Liver (tissue), 8 donors: ENCODE measurements at regions not wholly inside any gene's neighbourhood (a gene's known extent, or its start where the extent isn't known, plus 50 kb on each side); places are given as distances from the start of the nearest gene placed in this dataset.

Source experiments
- DNase-seq: peaks from one replicate; pipeline ENCODE4 v3.0.0-alpha.2; 2017; ENCODE audit warnings: low spot score
- H3K27ac ChIP-seq, 2 donors: one replicate each; pipeline ENCODE4 v1.7.0; 2013; ENCODE audit warnings: inconsistent platforms in 2 of 2, low read length in 2 of 2, control low read depth in 1 of 2, low read depth in 1 of 2, mild to moderate bottlenecking in 1 of 2
- H3K27me3 ChIP-seq, 4 donors: one replicate each; pipeline versions ENCODE4 v1.6.1 to v1.7.0; 2013; ENCODE audit warnings: low read length in 3 of 4, inconsistent platforms in 1 of 4, mild to moderate bottlenecking in 1 of 4, moderate library complexity in 1 of 4; ENCODE audit not compliant: control insufficient read depth in 4 of 4, insufficient read depth in 4 of 4
- H3K36me3 ChIP-seq, 4 donors: one replicate each; pipeline versions ENCODE4 v1.6.1 to v1.7.0; 2013; ENCODE audit warnings: low read length in 3 of 4, mild to moderate bottlenecking in 3 of 4, low read depth in 1 of 4, moderate library complexity in 1 of 4; ENCODE audit not compliant: control insufficient read depth in 4 of 4, insufficient read depth in 3 of 4
- H3K4me1 ChIP-seq, 4 donors: one replicate each; pipeline versions ENCODE4 v1.6.1 to v1.7.0; 2013; ENCODE audit warnings: low read length in 3 of 4, mild to moderate bottlenecking in 3 of 4, moderate library complexity in 1 of 4; ENCODE audit not compliant: control insufficient read depth in 4 of 4, insufficient read depth in 4 of 4
- H3K4me3 ChIP-seq, 3 donors: one replicate each; pipeline versions ENCODE4 v1.6.1 to v1.7.0; 2013; ENCODE audit warnings: low read length in 3 of 3, control low read depth in 1 of 3, low read depth in 1 of 3, mild to moderate bottlenecking in 1 of 3
- H3K9ac ChIP-seq, 2 donors: one replicate each; pipeline ENCODE4 v1.7.0; 2013; ENCODE audit warnings: low read length in 2 of 2, mild to moderate bottlenecking in 2 of 2, moderate library complexity in 2 of 2, control low read depth in 1 of 2, low read depth in 1 of 2
- H3K9me3 ChIP-seq, 4 donors: one replicate each; pipeline versions ENCODE4 v1.6.1 to v1.7.0; 2013; ENCODE audit warnings: low read length in 3 of 4; ENCODE audit not compliant: control insufficient read depth in 4 of 4
- CTCF ChIP-seq: fragments of 150-350 bp; IDR thresholded peaks from 2 replicates; pipeline ENCODE4 v1.5.1; 2017; ENCODE audit warnings: improper control_type of control experiment, low read depth, low read length; ENCODE audit not compliant: missing input control
- EGR1 ChIP-seq, 2 donors: IDR thresholded peaks; 2 replicates each; pipeline ENCODE4 v1.6.1; 2016 to 2018; ENCODE audit warnings: antibody characterized with exemption in 2 of 2, low read depth in 2 of 2
- FOXA1 ChIP-seq: IDR thresholded peaks from 2 replicates; pipeline ENCODE4 v1.6.1; 2016; ENCODE audit warnings: antibody characterized with exemption
- FOXA2 ChIP-seq: IDR thresholded peaks from 2 replicates; pipeline ENCODE4 v1.6.1; 2016; ENCODE audit warnings: antibody characterized with exemption
- GABPA ChIP-seq, 2 donors: IDR thresholded peaks in 1 of 2; conservative IDR thresholded peaks in 1 of 2; 2 replicates each; pipeline ENCODE4 v1.6.1; 2016; ENCODE audit warnings: antibody characterized with exemption in 2 of 2, mild to moderate bottlenecking in 1 of 2, moderate library complexity in 1 of 2
- HNF4A ChIP-seq, 2 donors: conservative IDR thresholded peaks; 2 replicates each; pipeline ENCODE4 v1.6.1; 2016; ENCODE audit warnings: antibody characterized with exemption in 2 of 2, mild to moderate bottlenecking in 2 of 2
- HNF4G ChIP-seq: IDR thresholded peaks from 2 replicates; pipeline ENCODE4 v1.6.1; 2016; ENCODE audit warnings: antibody characterized with exemption
- JUND ChIP-seq, 2 donors: IDR thresholded peaks; 2 replicates each; pipeline ENCODE4 v1.6.1; 2016; ENCODE audit warnings: antibody characterized with exemption in 2 of 2
- MAX ChIP-seq: IDR thresholded peaks from 2 replicates; pipeline ENCODE4 v1.6.1; 2016; ENCODE audit warnings: antibody characterized with exemption
- NR2F2 ChIP-seq: IDR thresholded peaks from 2 replicates; pipeline ENCODE4 v1.6.1; 2016; ENCODE audit warnings: antibody characterized with exemption
- RAD21 ChIP-seq, 2 donors: IDR thresholded peaks; 2 replicates each; pipeline ENCODE4 v1.6.1; 2016; ENCODE audit warnings: antibody characterized with exemption in 2 of 2, mild to moderate bottlenecking in 2 of 2
- RXRA ChIP-seq, 2 donors: IDR thresholded peaks; 2 replicates each; pipeline ENCODE4 v1.6.1; 2017 to 2018; ENCODE audit warnings: antibody characterized with exemption in 2 of 2, mild to moderate bottlenecking in 1 of 2
- SP1 ChIP-seq: IDR thresholded peaks from 2 replicates; pipeline ENCODE4 v1.6.1; 2018; ENCODE audit warnings: antibody characterized with exemption, mild to moderate bottlenecking
- TAF1 ChIP-seq: conservative IDR thresholded peaks from 2 replicates; pipeline ENCODE4 v1.6.1; 2016; ENCODE audit warnings: antibody characterized with exemption, mild to moderate bottlenecking
- YY1 ChIP-seq: IDR thresholded peaks from 2 replicates; pipeline ENCODE4 v1.6.1; 2016; ENCODE audit warnings: antibody characterized with exemption, mild to moderate bottlenecking
- ZBTB33 ChIP-seq: IDR thresholded peaks from 2 replicates; pipeline ENCODE4 v1.6.1; 2016; ENCODE audit warnings: antibody characterized with exemption
- WGBS: extraction: QIAGEN DNeasy Blood & Tissue Kit; methylation state at CpG from one replicate; pipeline ENCODE4 v1.1.7; 2013; 5-methylcytosine and 5-hydroxymethylcytosine counted together
- TF ChIP-seq, protein P1 (sequence below): IDR thresholded peaks from 2 replicates; pipeline ENCODE4 v1.6.1; 2016; ENCODE audit warnings: antibody characterized with exemption
- donor health status: healthy.
- donor health status: healthy.
- donor health status: healthy.
- donor health status: healthy.
- donor health status: healthy.

DNA sequence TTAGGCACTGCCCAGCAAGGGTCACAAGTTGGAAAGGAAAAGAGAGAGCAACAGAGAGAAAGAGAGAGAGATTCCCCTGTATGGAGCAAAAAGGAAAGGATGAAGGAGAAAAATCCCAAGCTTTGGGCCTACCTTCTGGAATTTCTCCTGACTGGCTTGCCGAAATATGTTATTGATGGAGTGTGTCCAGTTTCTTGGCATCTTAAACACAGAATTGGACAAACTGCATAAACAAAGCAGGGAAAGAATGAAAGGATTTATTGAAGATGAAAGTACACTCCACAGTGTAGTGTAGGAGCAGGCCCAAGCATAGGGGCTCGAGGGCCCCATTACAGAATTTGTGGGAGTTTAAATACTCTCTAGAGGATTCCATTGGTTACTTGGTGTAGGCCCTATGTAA is 627.8 kb upstream of the CNTNAP2 start:
- Histone ChIP-seq H3K27ac (no peak overlapping the region), H3K36me3 (no peaks in the 10 kb centered on the region), H3K27me3 (no peaks in the 10 kb centered on the region), H3K4me1 (no peaks in the 10 kb centered on the region), H3K9me3 (peaks cover 0 to 4% (median 1%) of the 10 kb centered on the region in 4 donors), H3K4me3 (no peak overlapping the region), H3K9ac (no peak overlapping the region)
- TF ChIP-seq HNF4G, result no peak
- no peak for TF ChIP-seq NR2F2
- no peak for TF ChIP-seq JUND (IDR thresholded peaks at IDR 0.05)
- no peak for TF ChIP-seq SP1
- TF ChIP-seq ZBTB33, result no peak
- TF ChIP-seq YY1, result no peak
- WGBS, result 10% methylated on average over 2 of the region's 2 CpGs
- no peak for DNase-seq

GRCh38 chr7:145481985-145482384 is 634.6 kb upstream of the CNTNAP2 start:
- Histone ChIP-seq H3K9me3 (no peaks in the 10 kb centered on the region), H3K27me3 (no peaks in the 10 kb centered on the region), H3K4me1 (no peaks in the 10 kb centered on the region), H3K36me3 (no peaks in the 10 kb centered on the region), H3K27ac (no peak overlapping the region), H3K9ac (no peak overlapping the region), H3K4me3 (no peak overlapping the region)
- 61% methylated on average over 3 of the region's 3 CpGs for WGBS
- TF ChIP-seq HNF4G (no peak), SP1 (no peak), HNF4A (conservative IDR thresholded peaks at IDR 0.05) (no peak), ZBTB33 (no peak)
- no peak for DNase-seq

- no peak overlapping the region for H3K4me3 ChIP-seq
- no peak overlapping the region for H3K9ac ChIP-seq
- no peak for DNase-seq
- no peak overlapping the region for H3K27ac ChIP-seq
- H3K27me3 ChIP-seq, result no peaks in the 10 kb centered on the region
- no peaks in the 10 kb centered on the region for H3K4me1 ChIP-seq
- 60% methylated on average over 3 of the region's 3 CpGs for WGBS
- peaks cover 0 to 5% (median 0%) of the 10 kb centered on the region in 4 donors for H3K9me3 ChIP-seq
- no peaks in the 10 kb centered on the region for H3K36me3 ChIP-seq
- TF ChIP-seq CTCF (no peak), GABPA (IDR thresholded peaks at IDR 0.05 in 1 of 2, conservative IDR thresholded peaks at IDR 0.05 in 1 of 2) (no peak), JUND (IDR thresholded peaks at IDR 0.05) (no peak), MAX (no peak), NR2F2 (no peak), ZBTB33 (no peak), HNF4G (no peak), TAF1 (no peak), RAD21 (IDR thresholded peaks at IDR 0.05) (no peak), FOXA2 (no peak), EGR1 (IDR thresholded peaks at IDR 0.05; ENCODE audit: low read depth in 2 of 2) (no peak), RXRA (IDR thresholded peaks at IDR 0.05) (no peak), YY1 (no peak), SP1 (no peak), FOXA1 (no peak), HNF4A (conservative IDR thresholded peaks at IDR 0.05) (no peak)
- TF ChIP-seq, protein P1, sequence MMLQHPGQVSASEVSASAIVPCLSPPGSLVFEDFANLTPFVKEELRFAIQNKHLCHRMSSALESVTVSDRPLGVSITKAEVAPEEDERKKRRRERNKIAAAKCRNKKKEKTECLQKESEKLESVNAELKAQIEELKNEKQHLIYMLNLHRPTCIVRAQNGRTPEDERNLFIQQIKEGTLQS, result no peak
Measured at GRCh38 chr7:145478541-145478940, 638.1 kb upstream of the CNTNAP2 start.
